ENCODE measurements at regions not wholly inside any gene's neighbourhood (a gene's known extent, or its start where the extent isn't known, plus 50 kb on each side); places are given as distances from the start of the nearest gene placed in this dataset.
"Not testable (repeated sequence)": the region's sequence is repeated elsewhere in the genome, so short reads cannot be mapped to it uniquely, and the experiment has no call there.

DNA sequence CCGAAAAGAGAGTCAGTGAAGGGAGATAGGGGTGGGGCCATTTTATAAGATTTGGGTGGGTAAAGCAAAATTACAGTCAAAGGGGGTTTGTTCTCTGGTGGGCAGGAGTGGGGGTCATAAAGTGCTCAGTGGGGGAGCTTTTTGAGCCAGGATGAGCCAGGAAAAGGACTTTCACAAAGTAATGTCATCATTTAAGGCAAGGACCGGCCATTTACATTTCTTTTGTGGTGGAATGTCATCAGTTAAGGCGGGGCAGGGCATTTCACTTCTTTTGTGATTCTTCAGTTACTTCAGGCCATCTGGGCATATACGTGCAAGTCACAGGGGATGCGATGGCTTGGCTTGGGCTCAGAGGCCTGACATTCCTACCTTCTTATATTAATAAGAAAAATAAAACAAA is 511.6 kb downstream of the GRIN2A start:
- TF ChIP-seq, protein P1, sequence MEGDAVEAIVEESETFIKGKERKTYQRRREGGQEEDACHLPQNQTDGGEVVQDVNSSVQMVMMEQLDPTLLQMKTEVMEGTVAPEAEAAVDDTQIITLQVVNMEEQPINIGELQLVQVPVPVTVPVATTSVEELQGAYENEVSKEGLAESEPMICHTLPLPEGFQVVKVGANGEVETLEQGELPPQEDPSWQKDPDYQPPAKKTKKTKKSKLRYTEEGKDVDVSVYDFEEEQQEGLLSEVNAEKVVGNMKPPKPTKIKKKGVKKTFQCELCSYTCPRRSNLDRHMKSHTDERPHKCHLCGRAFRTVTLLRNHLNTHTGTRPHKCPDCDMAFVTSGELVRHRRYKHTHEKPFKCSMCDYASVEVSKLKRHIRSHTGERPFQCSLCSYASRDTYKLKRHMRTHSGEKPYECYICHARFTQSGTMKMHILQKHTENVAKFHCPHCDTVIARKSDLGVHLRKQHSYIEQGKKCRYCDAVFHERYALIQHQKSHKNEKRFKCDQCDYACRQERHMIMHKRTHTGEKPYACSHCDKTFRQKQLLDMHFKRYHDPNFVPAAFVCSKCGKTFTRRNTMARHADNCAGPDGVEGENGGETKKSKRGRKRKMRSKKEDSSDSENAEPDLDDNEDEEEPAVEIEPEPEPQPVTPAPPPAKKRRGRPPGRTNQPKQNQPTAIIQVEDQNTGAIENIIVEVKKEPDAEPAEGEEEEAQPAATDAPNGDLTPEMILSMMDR (IDR thresholded peaks at IDR 0.05) = not testable (repeated sequence)
- not testable (repeated sequence) for TF ChIP-seq POLR2A (IDR thresholded peaks at IDR 0.05)

Data from uterus (tissue), 2 donors.